Daoy (cell line): ENCODE measurements at regions not wholly inside any gene's neighbourhood (a gene's known extent, or its start where the extent isn't known, plus 50 kb on each side); places are given as distances from the start of the nearest gene placed in this dataset.

Experiments used
- DNase-seq: peaks from one replicate; pipeline ENCODE4 v3.0.0-alpha.2; 2015; ENCODE audit warnings: low read depth

DNA sequence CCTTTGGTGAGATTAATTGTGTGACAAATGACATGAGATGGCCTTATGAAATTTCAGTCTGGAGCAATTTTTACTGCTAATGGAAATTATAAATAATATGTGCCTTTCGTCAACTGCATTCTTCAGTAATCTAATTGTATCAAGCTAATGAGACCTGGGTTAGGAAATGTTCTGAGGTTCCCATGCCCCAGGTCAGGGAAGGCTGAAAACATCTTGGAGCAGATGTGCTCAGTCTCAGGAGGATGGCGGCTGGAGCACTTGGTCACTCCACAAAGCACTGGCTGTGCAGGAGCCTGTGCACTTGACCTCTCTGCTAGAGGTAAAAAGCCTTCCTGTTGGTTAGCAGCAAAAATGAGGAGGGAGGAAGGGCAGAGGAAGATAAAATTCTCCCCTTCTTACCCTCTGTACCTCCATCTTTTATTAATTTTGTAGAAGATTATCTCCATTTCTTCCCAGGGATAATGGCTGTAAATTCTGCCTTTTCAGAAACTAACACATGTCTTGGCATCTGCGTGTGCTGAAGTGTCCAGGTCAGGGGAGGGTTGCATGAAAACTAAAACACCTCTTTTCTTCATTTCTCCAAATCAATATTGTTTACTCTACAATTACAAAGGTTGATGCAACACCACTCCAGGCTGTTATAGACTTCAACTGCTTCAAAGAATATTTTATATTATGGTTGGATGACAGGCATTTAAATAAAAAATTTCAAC, 1606.4 kb upstream of the ACVR2A start:
- no peak for DNase-seq

DNA sequence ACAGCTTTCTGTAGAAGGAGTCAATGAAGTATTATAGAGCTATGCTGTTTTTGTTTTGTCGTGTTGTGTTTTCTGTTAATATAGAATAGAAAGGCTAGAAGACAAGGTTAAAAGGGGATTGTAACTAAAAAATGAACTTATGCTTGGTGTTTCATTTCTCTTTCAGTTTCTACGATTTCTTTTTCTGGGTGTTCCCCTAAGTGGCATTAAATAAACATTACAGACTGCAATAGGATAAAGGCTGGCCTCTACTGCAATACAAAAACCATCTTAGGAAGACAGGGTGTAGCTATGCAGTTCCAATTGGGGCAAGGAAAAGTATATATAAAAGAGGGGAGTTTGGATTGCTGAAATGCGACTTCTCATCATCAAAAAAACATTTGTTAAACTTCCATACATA, 1609.7 kb upstream of the ACVR2A start:
- DNase-seq: no peak

DNA sequence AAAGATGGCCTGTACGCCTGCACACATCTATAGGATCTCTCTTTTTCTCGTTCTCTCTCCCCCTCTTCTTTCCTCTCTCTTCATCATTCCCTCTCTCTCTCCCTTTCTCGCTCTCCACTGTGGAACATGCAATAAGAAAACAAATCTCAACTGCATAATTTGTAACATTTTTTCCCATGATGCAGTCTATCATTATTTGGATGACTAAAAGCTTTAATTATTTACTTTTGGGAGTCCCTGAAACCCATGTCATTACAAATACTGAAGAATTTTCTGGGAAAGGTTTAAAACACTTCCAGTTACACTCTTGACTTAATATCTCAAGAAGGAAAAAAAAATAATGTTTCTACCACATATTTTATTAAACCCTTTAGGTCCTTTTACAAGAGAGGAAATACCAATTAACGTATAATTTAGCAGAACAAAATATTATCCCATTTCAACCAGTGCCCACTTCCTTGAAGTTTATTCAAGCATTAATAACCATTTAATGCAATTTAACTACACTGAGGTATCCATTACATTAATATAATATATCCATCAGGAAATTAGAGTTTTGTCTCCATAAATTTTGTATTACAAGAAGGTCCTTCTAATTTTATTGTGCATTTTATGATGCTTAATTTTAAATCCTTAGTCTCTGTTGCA, 1615.2 kb upstream of the ACVR2A start:
- DNase-seq: no peak

DNA sequence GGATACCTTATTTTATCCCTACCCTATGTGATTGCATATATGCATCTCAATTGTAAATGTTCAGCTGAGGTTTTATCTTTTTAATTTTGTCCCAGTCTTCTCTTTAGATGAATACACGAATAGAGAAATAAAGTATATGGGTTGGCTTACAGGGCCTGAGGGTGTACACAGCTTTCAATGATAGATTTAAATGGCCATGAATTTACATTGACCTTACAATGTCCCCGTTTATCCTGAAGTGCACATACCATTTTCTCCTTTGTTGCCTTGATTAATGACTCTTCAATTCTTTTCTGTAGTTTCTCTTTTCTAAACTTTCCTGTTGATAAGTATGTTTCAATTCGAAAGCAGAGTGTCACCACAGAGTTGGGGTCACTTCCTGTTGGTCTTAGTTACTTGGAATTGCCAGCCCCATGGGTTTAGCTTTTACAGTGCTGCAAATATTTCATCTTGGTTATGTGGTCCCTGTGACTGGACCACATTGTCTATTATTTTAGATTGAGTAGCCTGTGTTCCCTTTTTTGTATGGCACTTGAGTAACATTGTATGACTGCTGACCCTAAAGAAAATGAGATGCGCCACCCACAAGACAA, 1616.3 kb upstream of the ACVR2A start:
- DNase-seq: no peak

DNA sequence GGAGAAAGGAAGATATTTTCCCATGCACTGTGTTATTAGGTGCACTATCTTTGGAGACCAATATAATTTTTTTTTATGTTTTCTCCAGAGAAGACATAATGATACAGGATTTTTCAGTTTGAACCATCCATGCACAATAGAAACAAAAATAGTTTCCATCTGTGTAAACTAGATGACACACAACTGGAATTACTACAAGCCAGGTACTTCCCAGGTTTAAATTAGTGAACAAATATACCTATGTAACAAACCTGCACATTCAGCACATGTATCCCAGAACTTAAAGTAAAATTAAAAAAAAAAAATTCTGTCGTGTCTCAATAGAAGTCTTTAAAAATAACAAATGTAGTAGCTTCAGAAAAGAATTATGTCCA, 1616.8 kb upstream of the ACVR2A start:
- DNase-seq: no peak

DNA sequence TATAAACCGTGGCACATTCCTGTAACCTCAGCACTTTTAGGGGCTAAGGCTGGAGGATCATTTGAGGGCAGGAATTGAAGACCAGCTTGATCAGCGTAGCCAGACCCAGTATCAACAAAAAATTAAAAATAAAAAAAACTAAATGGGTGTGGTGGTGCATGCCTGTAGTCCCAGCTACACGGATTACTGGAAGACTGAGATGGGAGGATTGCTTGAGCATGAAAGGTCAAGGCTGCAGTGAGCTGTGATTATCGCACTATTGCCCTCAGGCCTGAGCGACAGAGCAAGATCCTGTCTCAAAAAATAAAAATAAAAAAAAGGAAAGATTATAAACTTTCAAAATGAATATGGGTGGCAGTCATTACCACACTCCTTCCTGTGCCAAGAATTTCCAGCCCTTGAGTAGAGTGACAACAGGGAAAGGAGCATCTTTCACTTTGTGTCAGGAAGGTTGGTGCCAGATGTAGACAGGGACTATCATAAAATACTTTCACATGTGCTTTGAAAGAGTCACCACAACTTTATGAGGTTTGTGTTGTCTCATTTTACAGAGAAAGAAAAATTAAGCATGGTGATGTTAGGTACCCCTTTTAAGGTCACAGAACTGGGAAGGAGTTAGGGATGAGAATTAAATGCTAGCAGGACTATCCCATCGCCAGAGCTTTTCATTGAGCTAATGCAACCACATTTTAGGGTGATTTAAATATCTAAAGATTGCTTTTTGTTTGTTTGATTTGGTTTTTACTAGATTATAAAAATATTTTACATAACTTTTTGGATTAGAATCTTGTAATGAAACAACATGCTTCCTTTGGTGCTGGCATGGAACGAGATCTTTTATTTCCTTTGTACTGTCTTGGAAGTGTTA, 1617.4 kb upstream of the ACVR2A start:
- DNase-seq: no peak

DNA sequence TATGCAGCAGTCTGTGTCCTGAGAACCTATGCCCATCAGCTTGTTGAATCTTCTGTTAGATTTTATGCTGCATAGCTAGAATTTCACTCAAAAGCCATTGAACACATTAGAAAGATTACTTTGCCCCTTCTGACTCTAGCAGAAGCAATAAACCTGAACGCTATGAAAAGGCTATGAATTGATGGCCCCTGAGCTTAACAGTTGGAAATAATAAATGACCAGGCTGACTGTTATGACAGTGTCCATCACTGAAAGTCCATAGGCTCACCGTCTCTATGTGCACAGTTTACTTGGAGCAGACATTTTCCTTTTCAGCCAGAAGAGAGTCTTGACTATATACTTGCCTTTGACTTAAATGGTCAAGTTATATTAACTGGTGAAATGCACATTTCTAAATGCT, 1618.8 kb upstream of the ACVR2A start:
- no peak for DNase-seq

DNA sequence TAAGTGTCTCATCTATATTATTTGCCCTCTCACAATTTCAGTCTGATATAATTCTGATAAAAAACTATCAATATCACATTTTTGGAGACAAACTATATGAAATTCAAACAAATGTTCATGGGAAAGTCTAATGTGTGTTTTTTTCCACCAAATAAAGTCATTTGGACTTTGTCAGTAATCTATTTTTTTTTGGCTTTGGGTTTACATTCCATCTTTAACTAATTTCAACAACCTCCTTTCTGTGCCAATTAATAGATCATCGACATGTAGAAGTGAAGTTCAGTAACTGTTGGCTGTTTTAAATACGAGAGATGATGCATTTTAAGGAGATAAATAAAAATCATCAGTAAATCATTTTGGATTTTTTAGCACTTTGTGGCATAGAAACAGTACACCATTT, 1623.0 kb upstream of the ACVR2A start:
- no peak for DNase-seq

DNA sequence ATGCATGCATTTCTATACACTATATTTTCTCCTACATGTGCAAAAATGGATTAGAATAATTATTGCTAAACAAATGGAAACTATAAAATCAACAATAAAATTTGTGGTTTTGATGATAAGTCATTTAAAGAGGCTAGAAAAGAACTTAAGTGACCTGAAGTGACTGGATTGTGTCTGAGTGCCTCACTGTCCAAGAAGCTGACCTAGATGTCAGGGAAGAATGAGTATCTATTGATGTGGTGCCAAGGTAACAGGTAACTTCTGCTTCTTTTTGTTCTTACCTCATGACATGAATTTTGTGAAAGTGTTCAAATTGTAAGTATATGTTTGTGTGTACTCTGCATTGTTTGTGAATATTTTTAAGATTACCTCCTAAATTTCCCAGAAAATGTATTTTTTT, 1623.9 kb upstream of the ACVR2A start:
- DNase-seq: no peak

DNA sequence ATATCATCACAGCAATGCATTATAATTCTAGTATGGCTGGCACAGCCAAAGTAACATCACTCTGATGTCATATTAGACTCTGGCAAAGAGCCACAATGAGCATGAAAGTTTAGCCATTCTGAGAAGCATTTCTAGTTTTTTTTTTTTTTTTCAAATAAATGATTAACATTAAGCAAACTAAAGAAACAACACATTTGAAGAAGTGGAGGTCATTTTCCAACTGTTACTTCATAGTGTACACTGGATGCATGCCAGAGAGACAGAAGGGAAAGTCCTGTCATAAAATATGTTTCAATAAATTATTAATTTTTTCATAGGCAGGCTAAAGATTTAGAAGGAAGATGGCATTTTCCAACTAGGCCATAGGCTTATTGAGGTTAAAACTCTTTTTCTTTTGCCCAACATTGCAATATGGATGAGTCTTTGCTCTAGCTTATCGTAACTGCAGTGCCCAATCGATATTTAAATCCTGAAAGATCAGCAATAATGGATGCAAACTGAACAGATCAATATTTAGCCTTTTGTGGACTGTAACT, 1630.4 kb upstream of the ACVR2A start:
- DNase-seq: no peak

DNA sequence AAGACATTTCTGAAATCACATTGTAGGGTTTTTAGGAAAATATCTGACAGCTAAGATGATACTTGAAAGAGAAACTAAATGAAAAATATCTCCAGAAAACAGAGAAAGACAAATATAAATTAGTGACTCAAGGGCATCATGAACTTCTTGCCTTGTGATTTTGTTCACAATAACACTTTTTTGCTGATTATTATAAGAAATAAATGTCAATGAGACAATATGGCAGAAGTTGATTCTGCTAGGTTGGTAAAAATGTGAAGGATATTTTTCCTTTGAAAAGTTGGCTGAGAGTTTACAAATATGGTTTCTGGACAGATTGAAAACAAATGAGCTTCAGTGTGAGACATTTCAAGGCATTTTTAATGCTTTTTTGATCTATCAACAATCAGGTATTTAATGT, 1631.2 kb upstream of the ACVR2A start:
- no peak for DNase-seq

DNA sequence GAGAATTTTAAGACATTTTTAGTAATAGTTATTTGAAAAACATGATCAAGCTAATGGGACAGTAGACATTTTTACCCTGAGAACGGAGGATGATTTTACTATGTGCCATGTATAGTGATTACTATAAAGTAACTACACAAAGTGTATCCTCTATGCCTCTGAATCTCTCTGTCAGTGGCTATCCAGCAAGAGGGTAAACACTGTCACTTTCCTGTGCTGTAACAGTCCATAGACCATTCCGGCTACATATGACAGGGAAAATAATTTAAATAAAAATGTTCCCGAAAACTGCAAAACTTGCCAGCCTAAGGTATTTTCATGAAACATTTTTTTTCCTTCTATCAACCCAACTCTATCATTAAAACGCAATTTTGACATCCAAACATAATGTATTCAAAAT, 1632.2 kb upstream of the ACVR2A start:
- no peak for DNase-seq

DNA sequence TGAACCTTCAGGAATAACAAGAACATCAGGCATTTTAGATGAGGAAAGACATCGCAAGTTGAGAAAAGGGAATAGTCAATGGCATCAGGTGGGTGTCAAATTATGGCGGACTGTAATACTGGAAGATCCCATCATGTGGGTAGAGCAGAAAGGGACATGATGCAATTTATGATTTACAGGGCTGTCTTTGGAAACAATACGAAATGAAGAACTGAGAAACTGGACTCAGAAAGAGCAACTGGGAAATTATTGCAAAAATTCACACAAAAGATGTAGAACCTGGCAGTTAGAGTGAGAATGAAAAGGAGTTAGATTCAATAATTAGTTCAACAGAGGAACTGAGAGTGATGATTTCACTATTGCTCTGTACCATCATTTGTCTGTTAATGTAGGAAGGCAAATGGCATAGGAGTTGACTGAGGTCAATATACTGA, 1635.0 kb upstream of the ACVR2A start:
- DNase-seq: no peak

DNA sequence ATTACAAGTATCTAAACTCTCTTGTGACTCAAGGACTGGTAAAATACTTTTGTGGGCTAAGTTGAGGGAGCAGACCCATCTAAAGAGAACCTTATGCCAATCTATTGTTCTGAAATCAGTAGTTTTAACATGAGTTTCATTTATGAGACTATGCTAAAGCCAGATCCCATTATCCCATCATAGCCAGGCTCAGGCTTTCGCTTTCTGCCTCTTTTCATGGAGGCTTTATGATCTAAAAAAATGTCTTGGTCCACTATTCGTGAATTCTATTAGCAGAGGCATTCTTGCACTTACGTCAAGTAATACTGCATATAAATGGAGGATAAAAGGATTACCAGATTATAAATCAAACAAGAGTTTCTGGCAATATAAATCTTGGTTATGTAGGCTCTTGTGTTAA, 1636.9 kb upstream of the ACVR2A start:
- no peak for DNase-seq

DNA sequence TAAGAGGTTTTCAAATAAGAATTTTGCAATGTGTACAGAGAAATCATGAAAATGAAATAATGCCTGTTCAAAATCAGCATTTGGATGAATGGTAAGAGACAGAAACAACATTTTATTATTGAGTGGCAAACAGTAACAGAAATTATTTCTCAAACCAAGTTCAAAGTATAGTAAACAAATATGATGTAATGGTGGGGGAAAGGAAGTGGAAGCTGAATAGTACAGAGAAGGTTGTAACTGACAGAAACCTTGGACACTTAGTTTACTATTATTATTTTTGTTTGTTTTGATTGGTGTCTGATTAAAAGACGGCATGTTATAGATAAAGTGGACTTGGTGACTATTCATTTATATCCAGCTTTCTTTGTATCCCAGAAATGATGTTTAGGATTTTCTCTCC, 1637.4 kb upstream of the ACVR2A start:
- DNase-seq: no peak

DNA sequence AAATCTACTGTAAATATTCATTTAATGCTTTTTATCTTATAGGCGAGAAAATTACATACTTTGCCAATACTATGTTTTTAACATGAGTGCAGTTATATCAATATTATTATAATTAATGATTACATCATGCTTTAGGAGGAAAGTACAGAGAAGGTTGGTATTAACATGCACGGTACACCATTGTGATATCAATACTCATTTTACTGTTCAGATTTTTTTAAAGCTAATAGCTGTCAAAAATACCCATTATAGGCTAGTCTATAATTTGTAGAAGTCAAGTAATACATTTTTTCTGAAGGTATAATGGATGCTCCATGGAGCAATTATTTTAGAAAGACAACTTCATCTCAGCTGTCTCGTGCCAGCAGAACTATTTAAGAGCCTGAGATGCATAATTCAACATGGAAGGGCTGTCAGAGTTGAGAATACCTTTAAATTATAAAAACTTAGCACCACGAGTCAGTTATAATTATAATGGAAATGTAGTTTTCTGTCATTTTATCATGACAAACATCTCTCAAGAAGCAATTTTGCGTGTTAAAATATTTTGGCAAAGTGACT, 1641.7 kb upstream of the ACVR2A start:
- no peak for DNase-seq

DNA sequence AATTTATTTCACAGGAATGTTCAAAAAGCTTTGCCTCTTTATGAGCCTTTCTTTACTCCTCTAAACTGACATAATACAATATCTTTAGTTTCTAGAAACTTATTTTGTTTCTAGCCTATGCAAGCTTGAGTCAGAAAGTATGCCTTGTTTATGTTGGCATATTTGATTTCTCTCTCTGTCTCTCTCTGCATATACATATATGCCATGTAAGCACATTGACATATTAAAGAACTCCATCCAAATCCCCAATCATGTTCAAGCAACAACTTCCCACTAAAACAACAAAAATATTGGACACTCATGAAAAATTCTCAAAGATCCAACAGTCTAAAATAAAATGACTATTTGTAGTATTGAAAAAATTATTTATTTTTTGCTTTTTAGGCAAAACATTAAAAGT, 1651.2 kb upstream of the ACVR2A start:
- DNase-seq: no peak

DNA sequence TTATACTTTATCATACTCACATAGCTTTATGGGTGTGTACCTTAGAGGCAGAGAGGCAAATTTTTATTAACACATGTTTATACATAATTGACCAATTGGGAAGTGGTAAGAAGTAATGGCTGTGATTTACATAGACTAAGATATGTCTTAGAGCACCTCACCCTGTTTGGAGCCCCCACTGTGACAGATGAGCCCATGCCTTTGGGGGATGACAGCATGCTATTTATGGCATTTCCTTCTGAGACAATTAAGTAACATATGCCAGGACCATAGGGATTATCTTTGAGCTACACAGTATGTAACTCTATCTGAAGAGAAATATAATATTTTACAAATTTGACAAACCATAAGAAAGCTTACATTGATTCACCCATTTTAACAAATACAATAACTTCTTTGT, 1655.3 kb upstream of the ACVR2A start:
- DNase-seq: no peak

DNA sequence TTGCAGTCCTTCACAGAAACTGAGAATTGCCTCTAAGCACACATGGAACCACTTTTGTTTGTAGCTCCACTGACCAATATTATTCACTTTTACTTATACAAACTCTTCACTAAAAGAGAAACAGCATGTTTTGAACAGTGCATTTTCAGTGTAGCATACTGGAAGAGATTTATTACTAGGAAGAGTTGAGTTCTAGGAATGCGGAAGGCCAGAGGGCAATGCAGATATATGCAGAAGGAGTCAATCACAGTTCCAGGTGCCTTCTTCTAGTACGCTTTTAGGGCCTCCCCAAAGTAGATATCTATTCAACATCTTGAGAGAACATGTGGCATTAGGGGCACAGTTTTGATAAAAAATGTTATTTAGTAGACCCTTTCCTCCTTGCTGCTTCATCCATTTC, 1654.0 kb upstream of the ZEB2 start:
- no peak for DNase-seq

DNA sequence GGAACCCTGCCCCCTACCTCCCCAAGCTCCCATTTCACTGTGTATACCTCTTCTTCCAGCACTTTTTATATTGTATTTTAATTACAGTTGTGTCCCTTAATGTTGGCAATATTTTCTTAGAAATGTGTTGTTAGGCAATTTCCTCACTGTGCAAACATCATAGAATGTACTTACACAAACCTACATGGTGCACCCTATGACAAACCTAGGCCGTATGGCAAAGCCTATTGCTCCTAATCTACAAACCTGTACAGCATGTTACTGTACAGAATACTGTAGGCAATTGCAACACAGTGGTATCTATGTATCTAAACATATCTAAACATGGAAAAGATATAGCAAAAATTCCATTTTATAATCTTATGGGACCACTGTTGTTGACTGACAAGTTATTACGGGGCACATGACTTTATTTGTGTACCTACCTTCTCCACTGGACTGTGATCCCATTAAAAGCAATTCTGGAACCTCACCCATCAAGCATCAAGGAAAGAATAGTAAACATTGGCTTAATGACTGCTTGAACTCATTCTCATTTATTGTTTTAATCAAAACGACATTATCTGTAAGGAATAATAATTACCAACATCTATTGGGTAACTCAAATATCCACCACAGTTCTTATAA, 1641.5 kb upstream of the ZEB2 start:
- no peak for DNase-seq

DNA sequence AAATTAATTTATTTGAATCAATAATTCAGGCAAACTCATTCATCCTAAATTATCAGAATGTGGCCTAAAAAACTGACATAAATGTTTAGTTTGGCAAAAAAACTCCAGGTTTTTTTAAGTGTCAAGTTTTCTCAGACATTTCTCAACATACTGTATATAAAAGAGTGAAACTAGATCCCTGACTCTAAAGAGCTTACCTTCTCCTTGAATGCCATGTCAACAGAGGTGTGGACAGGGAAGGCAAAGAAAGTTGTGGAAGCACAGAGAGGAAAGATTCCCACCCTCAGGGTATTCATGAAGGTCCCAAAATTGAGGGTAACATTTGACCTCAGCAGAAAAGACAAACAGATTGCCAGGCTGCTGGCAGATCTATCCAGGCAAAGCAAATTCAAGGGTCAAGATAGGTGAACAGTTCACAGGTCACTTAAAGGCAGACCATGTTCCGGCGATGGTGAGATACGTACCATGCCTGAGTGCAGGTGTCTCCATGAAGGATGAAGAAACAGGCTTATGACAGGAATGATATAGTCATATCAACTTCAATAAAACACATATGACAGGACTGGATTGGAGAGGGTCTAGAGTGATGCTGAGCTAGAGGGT, 1638.3 kb upstream of the ZEB2 start:
- no peak for DNase-seq
